ENCODE measurements at regions not wholly inside any gene's neighbourhood (a gene's known extent, or its start where the extent isn't known, plus 50 kb on each side); places are given as distances from the start of the nearest gene placed in this dataset.

DNA sequence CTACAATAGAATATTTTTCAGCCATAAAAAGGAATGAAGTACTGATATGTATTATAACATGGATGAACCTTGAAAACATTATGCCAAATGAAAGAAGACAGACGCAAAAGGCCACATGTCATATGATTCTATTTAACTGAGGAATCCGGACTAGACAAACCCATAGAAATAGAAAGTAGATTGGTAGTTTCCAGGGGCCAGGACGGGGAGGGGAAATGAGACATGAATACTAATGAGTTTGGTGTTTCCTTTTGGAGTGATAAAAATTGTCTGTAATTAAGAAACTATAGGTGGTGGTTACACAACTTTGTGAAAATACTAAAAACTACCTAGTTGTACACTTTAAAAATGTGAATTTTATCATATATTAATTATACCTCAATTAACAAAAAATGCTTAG lies 247.6 kb downstream of the BCAT1 start:
- no peak for TF ChIP-seq EP300 (IDR thresholded peaks at IDR 0.05; ENCODE audit: borderline replicate concordance)
- TF ChIP-seq ZBTB7A (IDR thresholded peaks at IDR 0.05; ENCODE audit: low read depth): no peak
- TF ChIP-seq CREB1 (IDR thresholded peaks at IDR 0.05; ENCODE audit: low read depth): no peak
- TF ChIP-seq, protein P1, sequence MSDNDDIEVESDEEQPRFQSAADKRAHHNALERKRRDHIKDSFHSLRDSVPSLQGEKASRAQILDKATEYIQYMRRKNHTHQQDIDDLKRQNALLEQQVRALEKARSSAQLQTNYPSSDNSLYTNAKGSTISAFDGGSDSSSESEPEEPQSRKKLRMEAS (IDR thresholded peaks at IDR 0.05): no peak
- TF ChIP-seq YY1 (IDR thresholded peaks at IDR 0.05; ENCODE audit: low read depth): no peak
- TF ChIP-seq, protein P2, sequence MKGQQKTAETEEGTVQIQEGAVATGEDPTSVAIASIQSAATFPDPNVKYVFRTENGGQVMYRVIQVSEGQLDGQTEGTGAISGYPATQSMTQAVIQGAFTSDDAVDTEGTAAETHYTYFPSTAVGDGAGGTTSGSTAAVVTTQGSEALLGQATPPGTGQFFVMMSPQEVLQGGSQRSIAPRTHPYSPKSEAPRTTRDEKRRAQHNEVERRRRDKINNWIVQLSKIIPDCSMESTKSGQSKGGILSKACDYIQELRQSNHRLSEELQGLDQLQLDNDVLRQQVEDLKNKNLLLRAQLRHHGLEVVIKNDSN (IDR thresholded peaks at IDR 0.05): no peak
- no peak for TF ChIP-seq TAF1 (IDR thresholded peaks at IDR 0.05; ENCODE audit: low read depth)
- no peak for TF ChIP-seq NFIC (IDR thresholded peaks at IDR 0.05)
- no peak for TF ChIP-seq RAD21 (IDR thresholded peaks at IDR 0.05; ENCODE audit: low read depth)
- TF ChIP-seq CEBPB (IDR thresholded peaks at IDR 0.05): no peak
- TF ChIP-seq, protein P3, sequence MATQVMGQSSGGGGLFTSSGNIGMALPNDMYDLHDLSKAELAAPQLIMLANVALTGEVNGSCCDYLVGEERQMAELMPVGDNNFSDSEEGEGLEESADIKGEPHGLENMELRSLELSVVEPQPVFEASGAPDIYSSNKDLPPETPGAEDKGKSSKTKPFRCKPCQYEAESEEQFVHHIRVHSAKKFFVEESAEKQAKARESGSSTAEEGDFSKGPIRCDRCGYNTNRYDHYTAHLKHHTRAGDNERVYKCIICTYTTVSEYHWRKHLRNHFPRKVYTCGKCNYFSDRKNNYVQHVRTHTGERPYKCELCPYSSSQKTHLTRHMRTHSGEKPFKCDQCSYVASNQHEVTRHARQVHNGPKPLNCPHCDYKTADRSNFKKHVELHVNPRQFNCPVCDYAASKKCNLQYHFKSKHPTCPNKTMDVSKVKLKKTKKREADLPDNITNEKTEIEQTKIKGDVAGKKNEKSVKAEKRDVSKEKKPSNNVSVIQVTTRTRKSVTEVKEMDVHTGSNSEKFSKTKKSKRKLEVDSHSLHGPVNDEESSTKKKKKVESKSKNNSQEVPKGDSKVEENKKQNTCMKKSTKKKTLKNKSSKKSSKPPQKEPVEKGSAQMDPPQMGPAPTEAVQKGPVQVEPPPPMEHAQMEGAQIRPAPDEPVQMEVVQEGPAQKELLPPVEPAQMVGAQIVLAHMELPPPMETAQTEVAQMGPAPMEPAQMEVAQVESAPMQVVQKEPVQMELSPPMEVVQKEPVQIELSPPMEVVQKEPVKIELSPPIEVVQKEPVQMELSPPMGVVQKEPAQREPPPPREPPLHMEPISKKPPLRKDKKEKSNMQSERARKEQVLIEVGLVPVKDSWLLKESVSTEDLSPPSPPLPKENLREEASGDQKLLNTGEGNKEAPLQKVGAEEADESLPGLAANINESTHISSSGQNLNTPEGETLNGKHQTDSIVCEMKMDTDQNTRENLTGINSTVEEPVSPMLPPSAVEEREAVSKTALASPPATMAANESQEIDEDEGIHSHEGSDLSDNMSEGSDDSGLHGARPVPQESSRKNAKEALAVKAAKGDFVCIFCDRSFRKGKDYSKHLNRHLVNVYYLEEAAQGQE (IDR thresholded peaks at IDR 0.05; ENCODE audit: low read depth): no peak
- no peak for TF ChIP-seq EGR1 (IDR thresholded peaks at IDR 0.05)
- no peak for TF ChIP-seq TEAD4 (IDR thresholded peaks at IDR 0.05)
- TF ChIP-seq TCF12 (IDR thresholded peaks at IDR 0.05; ENCODE audit: low read depth): no peak
- TF ChIP-seq FOXM1 (IDR thresholded peaks at IDR 0.05; ENCODE audit: borderline replicate concordance, low read depth): no peak

DNA sequence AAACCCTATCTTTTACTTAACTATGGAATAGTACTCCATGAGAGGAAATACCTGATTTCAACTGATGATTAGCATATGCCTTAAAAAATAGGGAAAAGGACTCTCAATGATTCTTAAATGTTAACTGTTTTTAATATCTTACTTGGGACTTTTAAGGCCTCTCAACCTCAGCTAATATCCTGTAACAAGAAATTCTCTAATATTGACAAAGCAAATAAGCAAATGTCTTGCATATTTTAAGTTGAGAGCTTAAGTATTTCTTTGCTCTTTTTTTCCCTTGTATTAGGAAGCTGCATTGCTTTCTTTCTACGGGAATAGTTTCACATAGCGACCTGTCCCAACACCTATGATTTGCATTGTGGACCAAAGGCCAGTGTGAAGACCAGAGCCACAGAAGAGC lies 249.9 kb downstream of the BCAT1 start:
- TF ChIP-seq NFIC (IDR thresholded peaks at IDR 0.05) (no peak), TAF1 (IDR thresholded peaks at IDR 0.05; ENCODE audit: low read depth) (no peak), ZBTB7A (IDR thresholded peaks at IDR 0.05; ENCODE audit: low read depth) (no peak), TCF12 (IDR thresholded peaks at IDR 0.05; ENCODE audit: low read depth) (no peak), TEAD4 (IDR thresholded peaks at IDR 0.05) (no peak), CEBPB (IDR thresholded peaks at IDR 0.05) (no peak), RAD21 (IDR thresholded peaks at IDR 0.05; ENCODE audit: low read depth) (no peak)
- TF ChIP-seq, protein P2 (IDR thresholded peaks at IDR 0.05): no peak
- TF ChIP-seq, protein P3 (IDR thresholded peaks at IDR 0.05; ENCODE audit: low read depth): no peak
- TF ChIP-seq, protein P1 (IDR thresholded peaks at IDR 0.05): no peak

DNA sequence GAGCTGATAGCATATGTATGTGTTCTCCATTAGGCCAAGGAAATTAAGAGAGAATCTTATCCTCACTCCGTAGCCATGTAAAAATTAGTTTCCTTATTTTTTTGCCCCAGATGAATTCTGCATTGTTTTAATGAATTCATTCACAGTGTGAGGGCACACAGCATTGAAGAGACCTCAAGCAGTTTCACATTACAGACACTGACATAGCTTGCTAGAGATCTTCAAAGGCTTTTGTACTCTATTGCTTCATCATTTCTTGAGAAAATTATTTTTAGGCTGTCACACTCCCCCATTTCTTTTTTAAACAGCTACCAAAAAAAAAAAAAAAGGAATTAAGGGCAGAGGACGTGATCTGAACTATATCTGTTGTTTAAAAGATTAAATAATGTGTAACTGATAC lies 251.1 kb downstream of the BCAT1 start:
- TF ChIP-seq TEAD4 (IDR thresholded peaks at IDR 0.05): no peak
- no peak for TF ChIP-seq EGR1 (IDR thresholded peaks at IDR 0.05)
- no peak for TF ChIP-seq CEBPB (IDR thresholded peaks at IDR 0.05)
- no peak for TF ChIP-seq FOXM1 (IDR thresholded peaks at IDR 0.05; ENCODE audit: borderline replicate concordance, low read depth)
- TF ChIP-seq ZBTB7A (IDR thresholded peaks at IDR 0.05; ENCODE audit: low read depth): no peak
- TF ChIP-seq, protein P1 (IDR thresholded peaks at IDR 0.05): no peak

DNA sequence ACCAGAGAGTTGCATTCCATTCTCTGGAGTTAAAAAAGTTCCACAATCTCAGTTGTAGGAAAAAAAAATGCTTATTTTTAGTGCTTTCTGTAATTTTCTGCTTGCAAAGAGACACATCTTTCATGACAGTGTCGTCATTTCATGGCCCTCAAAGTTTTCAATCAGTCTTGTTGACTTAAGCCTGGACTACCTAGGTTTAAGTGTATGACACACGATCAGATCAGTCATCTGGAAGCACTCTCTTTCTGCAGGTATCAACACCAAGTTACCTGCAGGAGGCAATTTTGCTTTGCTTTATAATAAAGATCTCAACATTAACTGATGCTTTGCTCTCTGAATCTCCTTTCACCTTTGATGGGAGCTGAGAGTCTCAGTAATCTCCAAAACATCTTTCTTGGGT lies 251.6 kb downstream of the BCAT1 start:
- TF ChIP-seq FOXM1 (IDR thresholded peaks at IDR 0.05; ENCODE audit: borderline replicate concordance, low read depth): no peak
- no peak for TF ChIP-seq YY1 (IDR thresholded peaks at IDR 0.05; ENCODE audit: low read depth)

DNA sequence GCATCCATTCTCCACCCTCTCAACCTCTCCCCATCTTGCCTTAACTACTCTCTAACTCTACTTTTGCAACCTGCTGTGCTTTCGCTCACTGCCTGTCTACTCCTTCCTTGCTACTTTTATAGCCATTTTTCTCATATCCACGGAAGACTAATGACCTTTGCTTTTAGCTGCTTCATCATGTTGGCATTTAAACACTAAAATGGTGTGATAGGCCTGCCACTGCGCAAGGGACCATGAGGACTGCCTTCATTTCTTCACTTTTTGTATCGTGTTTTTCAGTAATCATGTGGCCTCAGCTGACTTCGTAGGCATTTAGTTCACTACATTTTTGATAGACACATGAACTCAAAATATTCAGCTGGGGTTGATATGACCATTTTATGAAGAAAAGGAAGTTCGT lies 252.1 kb downstream of the BCAT1 start:
- TF ChIP-seq TCF12 (IDR thresholded peaks at IDR 0.05; ENCODE audit: low read depth) (no peak), YY1 (IDR thresholded peaks at IDR 0.05; ENCODE audit: low read depth) (no peak), NFIC (IDR thresholded peaks at IDR 0.05) (no peak), TEAD4 (IDR thresholded peaks at IDR 0.05) (no peak), CEBPB (IDR thresholded peaks at IDR 0.05) (no peak), FOXM1 (IDR thresholded peaks at IDR 0.05; ENCODE audit: borderline replicate concordance, low read depth) (no peak), CREB1 (IDR thresholded peaks at IDR 0.05; ENCODE audit: low read depth) (no peak), EP300 (IDR thresholded peaks at IDR 0.05; ENCODE audit: borderline replicate concordance) (no peak), RAD21 (IDR thresholded peaks at IDR 0.05; ENCODE audit: low read depth) (no peak), EGR1 (IDR thresholded peaks at IDR 0.05) (no peak), ZBTB7A (IDR thresholded peaks at IDR 0.05; ENCODE audit: low read depth) (no peak)
- TF ChIP-seq, protein P2 (IDR thresholded peaks at IDR 0.05): no peak
- TF ChIP-seq, protein P3 (IDR thresholded peaks at IDR 0.05; ENCODE audit: low read depth): no peak
- TF ChIP-seq, protein P1 (IDR thresholded peaks at IDR 0.05): no peak

All from Ishikawa (cell line).